K562 (cell line): ENCODE measurements at regions not wholly inside any gene's neighbourhood (a gene's known extent, or its start where the extent isn't known, plus 50 kb on each side); places are given as distances from the start of the nearest gene placed in this dataset.
"Not testable (repeated sequence)": the region's sequence is repeated elsewhere in the genome, so short reads cannot be mapped to it uniquely, and the experiment has no call there.

Experiments used
- ATAC-seq: fragments of 200-7000 bp; cut with Tn5 transposase; 3 replicates; pipeline ENCODE4 v1.9.1; 2020; ENCODE audit warnings: moderate library complexity
- BruUV-seq: library from RNA; stranded (reverse); fragments of 400-500 nt; replicated peaks from 2 replicates; lab custom pipeline; 2021; lab: Mats Ljungman, UMichigan
- CTCF ChIA-PET: fragments of 300-600 bp; formaldehyde crosslinking; extraction: SDS; loops from one replicate; lab custom pipeline; 2021; ENCODE audit warnings: low intra/inter-chr PET ratio; lab: Yijun Ruan, JAX
- POLR2A ChIA-PET: fragments of 300-600, 350-650 bp; sonication (Branson Sonifier 250); formaldehyde crosslinking; extraction: SDS; loops from one replicate; lab custom pipeline; 2021; ENCODE audit warnings: antibody characterized with exemption, inconsistent platforms; lab: Yijun Ruan, JAX
- DNase-seq, 4 experiments: peaks; one replicate each; pipeline versions ENCODE4 v3.0.0 to v3.0.0-alpha.2; 2011 to 2018; ENCODE audit warnings: low spot score in 3 of 4, mixed read lengths in 3 of 4; ENCODE audit errors: extremely low read depth in 1 of 4
- FAIRE-seq: peaks from 2 replicates; lab custom pipeline; 2011; peaks lifted over from hg19 to GRCh38; lab: Jason Lieb, UNC
- H2AFZ ChIP-seq: 2 replicates; pipeline ENCODE4 v1.6.0; 2011; ENCODE audit warnings: low read depth, low read length, control low read depth, inconsistent platforms
- H3K27ac ChIP-seq: fragments of 200-600 bp; 3 replicates; pipeline ENCODE4 v1.8.0; 2011; ENCODE audit warnings: low read depth, mild to moderate bottlenecking, control low read depth, inconsistent platforms, low read length, moderate library complexity, mixed read lengths; ENCODE audit errors: extremely low read depth
- H3K27me3 ChIP-seq, 2 experiments: fragments of 300-600 bp in 1 of 2; 2 replicates in 1 of 2; 3 replicates in 1 of 2; pipeline versions ENCODE4 v1.6.0 to v1.8.0; 2011; ENCODE audit warnings: inconsistent platforms in 2 of 2, low read length in 2 of 2, mild to moderate bottlenecking in 1 of 2, mixed read lengths in 1 of 2, moderate library complexity in 1 of 2; ENCODE audit not compliant: control insufficient read depth in 2 of 2, insufficient read depth in 2 of 2
- H3K36me3 ChIP-seq: fragments of 300-600 bp; 3 replicates; pipeline ENCODE4 v1.8.0; 2011; ENCODE audit warnings: mild to moderate bottlenecking, low read length, inconsistent platforms; ENCODE audit not compliant: control insufficient read depth, insufficient read depth
- H3K4me1 ChIP-seq, 2 experiments: fragments of 200-600 bp in 1 of 2; replicated peaks in 1 of 2; 2 replicates in 1 of 2; 3 replicates in 1 of 2; pipeline versions ENCODE4 v1.5.1 to v1.8.0; 2011; ENCODE audit warnings: inconsistent platforms in 2 of 2, low read length in 2 of 2, mild to moderate bottlenecking in 1 of 2, mixed read lengths in 1 of 2, moderate library complexity in 1 of 2; ENCODE audit not compliant: control insufficient read depth in 2 of 2, insufficient read depth in 2 of 2
- H3K4me2 ChIP-seq: 2 replicates; pipeline ENCODE4 v1.6.1; 2011; ENCODE audit warnings: low read length, control low read depth, inconsistent platforms, mixed read lengths; ENCODE audit not compliant: insufficient read depth
- H3K4me3 ChIP-seq: fragments of 200-600 bp; sonication (generic), shearing (Covaris generic); 2 replicates; pipeline ENCODE4 v1.5.1; 2016; ENCODE audit warnings: control low read depth, inconsistent platforms
- H3K79me2 ChIP-seq: fragments of 200-600 bp; 3 replicates; pipeline ENCODE4 v1.8.0; 2011; ENCODE audit warnings: low read length, inconsistent platforms; ENCODE audit not compliant: control insufficient read depth, insufficient read depth
- H3K9ac ChIP-seq, 2 experiments: 2 replicates each; pipeline versions ENCODE4 v1.6.0 to v1.6.1; 2011; ENCODE audit warnings: low read depth in 2 of 2, low read length in 2 of 2, control low read depth in 1 of 2, inconsistent platforms in 1 of 2, mild to moderate bottlenecking in 1 of 2, mixed read lengths in 1 of 2; ENCODE audit not compliant: insufficient read depth in 1 of 2
- H3K9me1 ChIP-seq: one replicate; pipeline ENCODE4 v1.6.0; 2011; ENCODE audit warnings: inconsistent platforms, mild to moderate bottlenecking, low read length, moderate library complexity; ENCODE audit not compliant: control insufficient read depth, insufficient read depth
- H3K9me3 ChIP-seq: replicated peaks from 2 replicates; pipeline ENCODE4 v1.5.1; 2011; ENCODE audit warnings: low read depth, low read length, inconsistent platforms; ENCODE audit not compliant: control insufficient read depth, insufficient read depth
- H4K20me1 ChIP-seq: replicated peaks from 2 replicates; pipeline ENCODE4 v1.6.1; 2011; ENCODE audit warnings: low read length, inconsistent platforms, mixed read lengths; ENCODE audit not compliant: control insufficient read depth, insufficient read depth
- CBX8 ChIP-seq: fragments of 200-600 bp; sonication (generic); IDR thresholded peaks from 2 replicates; pipeline ENCODE4 v1.6.1; 2012; ENCODE audit warnings: borderline replicate concordance, mixed run types, low read depth, mild to moderate bottlenecking, moderate library complexity, mixed read lengths, low read length, control low read depth, inconsistent platforms; ENCODE audit not compliant: poor library complexity, severe bottlenecking; ENCODE audit errors: extremely low read depth
- RHOXF2B ChIP-seq: fragments of 250-450 bp; sonication (Bioruptor Pico); conservative IDR thresholded peaks from 2 replicates; pipeline ENCODE4 v1.5.1; 2021
- TAL1 ChIP-seq: fragments of 450-650 bp; IDR thresholded peaks from 2 replicates; pipeline ENCODE4 v1.6.1; 2016; ENCODE audit warnings: mild to moderate bottlenecking
- TCF3 ChIP-seq: sonication (generic); formaldehyde crosslinking; IDR thresholded peaks from 2 replicates; pipeline ENCODE4 v1.4.0; 2020; ENCODE audit warnings: mild to moderate bottlenecking, missing genetic modification reagents
- ZNF146 ChIP-seq: IDR thresholded peaks from one replicate; pipeline ENCODE4 v1.6.1; 2018; ENCODE audit warnings: missing compliant biosample characterization; ENCODE audit not compliant: unreplicated experiment
- ZNF766 ChIP-seq: fragments of 200-800 bp; sonication (Bioruptor generic); conservative IDR thresholded peaks from 2 replicates; pipeline ENCODE4 v1.6.1; 2016; ENCODE audit warnings: missing genetic modification characterization, missing compliant biosample characterization
- WGBS: fragments of 100-300 bp; shearing (Covaris generic); methylation state at CpG from one replicate; pipeline ENCODE4 v1.1.6; 2016; ENCODE audit warnings: low coverage, mixed read lengths; ENCODE audit not compliant: insufficient coverage; ENCODE audit errors: missing lambda C conversion rate; 5-methylcytosine and 5-hydroxymethylcytosine counted together
- in situ Hi-C: fragments of 300-500 bp; cut with MboI; formaldehyde crosslinking; loops from 4 replicates; pipeline ENCODE4 v1.15.0; 2018; ENCODE audit warnings: inconsistent platforms, mixed read lengths
- intact Hi-C: fragments of 100-400 bp; cut with micrococcal nuclease; formaldehyde crosslinking; loops from 2 replicates; pipeline ENCODE4 v1.14.2; 2022

DNA sequence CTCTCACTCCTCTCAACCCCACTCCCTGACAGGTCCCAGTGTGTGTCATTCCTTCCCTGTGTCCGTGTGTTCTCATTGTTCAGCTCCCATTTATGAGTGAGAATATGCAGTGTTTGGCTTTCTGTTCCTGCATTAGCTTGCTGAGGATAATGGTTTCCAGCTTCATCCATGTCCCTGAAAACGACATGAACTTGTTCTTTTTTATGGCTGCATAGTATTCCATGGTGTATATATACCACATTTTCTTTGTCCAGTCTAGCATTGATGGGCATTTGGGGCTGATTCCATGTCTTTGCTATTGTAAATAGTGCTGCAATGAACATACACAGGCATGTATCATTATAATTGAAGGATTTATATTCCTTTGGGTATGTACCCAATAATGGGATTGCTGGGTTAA is 163.6 kb upstream of the SEMA3E start:
- H3K9ac ChIP-seq, H3K36me3 ChIP-seq, CTCF ChIA-PET, H3K4me2 ChIP-seq, DNase-seq, H3K9me3 ChIP-seq, H3K9me1 ChIP-seq, H2AFZ ChIP-seq, FAIRE-seq, H4K20me1 ChIP-seq, ATAC-seq, H3K79me2 ChIP-seq, H3K4me1 ChIP-seq, POLR2A ChIA-PET, H3K4me3 ChIP-seq, H3K27me3 ChIP-seq, BruUV-seq, H3K27ac ChIP-seq, in situ Hi-C loops, intact Hi-C loops: not testable (repeated sequence)
- TF ChIP-seq ZNF146 (CRISPR knock-in tag), result peak; percentile 45
- WGBS, result 0% methylated on average over 2 of the region's 2 CpGs

GRCh38 chr7:83808982-83809381 is 160.0 kb upstream of the SEMA3E start:
- 13% methylated on average over 2 of the region's 2 CpGs for WGBS
- Histone ChIP-seq H3K27me3 (no peaks in the 10 kb centered on the region), H3K36me3 (no peaks in the 10 kb centered on the region), H2AFZ (no peak overlapping the region), H3K27ac (no peak overlapping the region), H3K9ac (no peak overlapping the region), H3K4me3 (no peak overlapping the region), H3K9me3 (no peaks in the 10 kb centered on the region; the same call in 1 of the 2 replicates), H3K4me1 (no peaks in the 10 kb centered on the region), H3K79me2 (no peaks in the 10 kb centered on the region), H3K4me2 (no peak overlapping the region), H4K20me1 (no peaks in the 10 kb centered on the region), H3K9me1 (no peaks in the 10 kb centered on the region)
- POLR2A ChIA-PET, result no interaction called here
- FAIRE-seq (no peak), DNase-seq (no peak), ATAC-seq (no peak)
- CTCF ChIA-PET, result no interaction called here
- no peak for TF ChIP-seq CBX8
- TF ChIP-seq ZNF766 (CRISPR knock-in tag), result no peak
- TF ChIP-seq TCF3 (CRISPR knock-in tag), result no peak
- TF ChIP-seq TAL1, result no peak
- no peak for TF ChIP-seq RHOXF2B (CRISPR knock-in tag)
- in situ Hi-C loops, result no loop called here
- intact Hi-C loops, result no loop called here
- no TSS peak for BruUV-seq
